H1 (cell line): ENCODE measurements at regions not wholly inside any gene's neighbourhood (a gene's known extent, or its start where the extent isn't known, plus 50 kb on each side); places are given as distances from the start of the nearest gene placed in this dataset.

Source experiments
- CTCF ChIA-PET: fragments of 300-600 bp; sonication (Branson Sonifier 250); formaldehyde crosslinking; loops from one replicate; lab custom pipeline; 2021; ENCODE audit not compliant: partially characterized antibody; lab: Charles Lee
- POLR2A ChIA-PET: fragments of 300-600 bp; sonication (Branson Sonifier 250); formaldehyde crosslinking; loops from one replicate; lab custom pipeline; 2021; ENCODE audit warnings: inconsistent platforms; ENCODE audit not compliant: partially characterized antibody; lab: Charles Lee
- DNase-seq, 2 experiments: peaks; one replicate each; pipeline versions ENCODE4 v3.0.0 to v3.0.0-alpha.2; 2010 to 2022; ENCODE audit warnings: low spot score in 2 of 2, low read depth in 1 of 2, mixed read lengths in 1 of 2
- FAIRE-seq: peaks from 2 replicates; lab custom pipeline; 2011; peaks lifted over from hg19 to GRCh38; lab: Jason Lieb, UNC
- H2AFZ ChIP-seq: 2 replicates; pipeline ENCODE4 v1.8.1; 2012; ENCODE audit warnings: low read length, inconsistent platforms
- H2AK5ac ChIP-seq: 2 replicates; pipeline ENCODE4 v1.6.1; 2013; ENCODE audit warnings: low read depth, low read length
- H2BK120ac ChIP-seq: replicated peaks from 2 replicates; pipeline ENCODE3; 2013; ENCODE audit warnings: low read depth, low read length, inconsistent platforms
- H2BK12ac ChIP-seq: 2 replicates; pipeline ENCODE4 v1.6.1; 2013; ENCODE audit warnings: low read depth, low read length
- H2BK15ac ChIP-seq: 2 replicates; pipeline ENCODE4 v1.6.1; 2013; ENCODE audit warnings: low read length
- H2BK20ac ChIP-seq: 2 replicates; pipeline ENCODE4 v1.6.1; 2013; ENCODE audit warnings: low read length
- H2BK5ac ChIP-seq: 2 replicates; pipeline ENCODE4 v1.6.1; 2013; ENCODE audit warnings: low read depth, low read length
- H3K14ac ChIP-seq: 2 replicates; pipeline ENCODE4 v1.6.1; 2013; ENCODE audit warnings: inconsistent platforms; ENCODE audit not compliant: insufficient read length
- H3K18ac ChIP-seq: 2 replicates; pipeline ENCODE4 v1.6.1; 2013; ENCODE audit warnings: low read length; ENCODE audit errors: extremely low read depth
- H3K23ac ChIP-seq: 2 replicates; pipeline ENCODE4 v1.6.1; 2013; ENCODE audit warnings: inconsistent platforms; ENCODE audit not compliant: insufficient read length
- H3K23me2 ChIP-seq: 2 replicates; pipeline ENCODE4 v1.6.1; 2013; ENCODE audit warnings: low read depth, low read length
- H3K27ac ChIP-seq: 2 replicates; pipeline ENCODE4 v1.6.1; 2011; ENCODE audit warnings: low read depth, low read length, inconsistent platforms
- H3K27me3 ChIP-seq, 4 experiments: replicated peaks in 1 of 4; 1 replicate in 1 of 4; 2 replicates in 3 of 4; pipeline versions ENCODE4 v1.6.1 to v1.8.1; 2011 to 2013; ENCODE audit warnings: low read length in 3 of 4, mild to moderate bottlenecking in 3 of 4, inconsistent platforms in 2 of 4, mixed read lengths in 2 of 4, moderate library complexity in 1 of 4; ENCODE audit not compliant: control insufficient read depth in 3 of 4, insufficient read depth in 3 of 4; ENCODE audit errors: extremely low read depth in 1 of 4
- H3K36me3 ChIP-seq, 4 experiments: 2 replicates each; pipeline versions ENCODE4 v1.6.1 to v1.8.1; 2011 to 2013; ENCODE audit warnings: mild to moderate bottlenecking in 4 of 4, low read length in 3 of 4, moderate library complexity in 2 of 4, control low read depth in 1 of 4, inconsistent platforms in 1 of 4; ENCODE audit not compliant: insufficient read depth in 4 of 4, control insufficient read depth in 2 of 4
- H3K4ac ChIP-seq: replicated peaks from 2 replicates; pipeline ENCODE3; 2013; ENCODE audit warnings: low read length, low read depth, mixed read lengths, inconsistent platforms; ENCODE audit not compliant: insufficient read length
- H3K4me1 ChIP-seq, 4 experiments: replicated peaks in 1 of 4; 1 replicate in 1 of 4; 2 replicates in 3 of 4; pipeline versions ENCODE4 v1.6.1 to v1.8.1; 2011 to 2013; ENCODE audit warnings: low read length in 3 of 4, inconsistent platforms in 2 of 4, mixed read lengths in 1 of 4; ENCODE audit not compliant: insufficient read depth in 4 of 4, control insufficient read depth in 3 of 4
- H3K4me2 ChIP-seq, 2 experiments: 2 replicates each; pipeline versions ENCODE4 v1.6.1 to v1.8.1; 2011 to 2013; ENCODE audit warnings: low read depth in 2 of 2, low read length in 2 of 2, control low read depth in 1 of 2, inconsistent platforms in 1 of 2, mild to moderate bottlenecking in 1 of 2; ENCODE audit not compliant: insufficient read depth in 1 of 2
- H3K4me3 ChIP-seq, 4 experiments: fragments of 200-600, 300-600 bp in 1 of 4; sonication (generic), shearing (Covaris generic), sonication (Bioruptor Twin) in 1 of 4; 2 replicates each; pipeline versions ENCODE4 v1.5.1 to v1.8.1; 2011 to 2016; ENCODE audit warnings: low read length in 4 of 4, low read depth in 3 of 4, control low read depth in 2 of 4, inconsistent platforms in 2 of 4, mild to moderate bottlenecking in 2 of 4, mixed read lengths in 1 of 4, moderate library complexity in 1 of 4; ENCODE audit not compliant: insufficient read depth in 2 of 4; ENCODE audit errors: extremely low read depth in 1 of 4
- H3K56ac ChIP-seq: replicated peaks from 2 replicates; pipeline ENCODE3; 2013; ENCODE audit warnings: low read depth, mild to moderate bottlenecking, mixed read lengths, low read length, inconsistent platforms; ENCODE audit not compliant: insufficient read length
- H3K79me1 ChIP-seq: 2 replicates; pipeline ENCODE4 v1.6.1; 2013; ENCODE audit warnings: low read depth, low read length, control low read depth
- H3K79me2 ChIP-seq, 2 experiments: 2 replicates each; pipeline versions ENCODE4 v1.6.1 to v1.8.1; 2012 to 2013; ENCODE audit warnings: low read length in 2 of 2, mild to moderate bottlenecking in 2 of 2, inconsistent platforms in 1 of 2; ENCODE audit not compliant: insufficient read depth in 2 of 2, control insufficient read depth in 1 of 2
- H3K9ac ChIP-seq, 4 experiments: replicated peaks in 1 of 4; 1 replicate in 1 of 4; 2 replicates in 3 of 4; pipeline versions ENCODE4 v1.6.1 to v1.8.1; 2011 to 2013; ENCODE audit warnings: low read depth in 3 of 4, low read length in 3 of 4, control low read depth in 2 of 4, mild to moderate bottlenecking in 2 of 4, moderate library complexity in 2 of 4, inconsistent platforms in 1 of 4; ENCODE audit errors: extremely low read depth in 1 of 4
- H3K9me3 ChIP-seq, 2 experiments: 2 replicates each; pipeline versions ENCODE4 v1.6.1 to v1.8.1; 2012 to 2013; ENCODE audit warnings: mild to moderate bottlenecking in 2 of 2, moderate library complexity in 2 of 2, control low read depth in 1 of 2, inconsistent platforms in 1 of 2, low read depth in 1 of 2, low read length in 1 of 2, mixed read lengths in 1 of 2; ENCODE audit not compliant: insufficient read depth in 2 of 2
- H4K20me1 ChIP-seq, 2 experiments: replicated peaks in 1 of 2; 2 replicates each; pipeline versions ENCODE3 to v1.8.1; 2011 to 2013; ENCODE audit warnings: inconsistent platforms in 2 of 2, low read length in 2 of 2, mild to moderate bottlenecking in 1 of 2; ENCODE audit not compliant: insufficient read depth in 2 of 2, control insufficient read depth in 1 of 2
- H4K5ac ChIP-seq: 2 replicates; pipeline ENCODE4 v1.6.1; 2013; ENCODE audit warnings: low read length, low read depth, mixed read lengths, inconsistent platforms; ENCODE audit not compliant: insufficient read length
- H4K8ac ChIP-seq: 2 replicates; pipeline ENCODE4 v1.8.0; 2013; ENCODE audit warnings: mild to moderate bottlenecking, moderate library complexity, low read length, inconsistent platforms; ENCODE audit not compliant: insufficient read depth; ENCODE audit errors: extremely low read depth
- H4K91ac ChIP-seq: replicated peaks from 2 replicates; pipeline ENCODE3; 2013; ENCODE audit warnings: low read length, mixed read lengths, inconsistent platforms; ENCODE audit not compliant: insufficient read length
- ASH2L ChIP-seq: fragments of 200-600, 300-600 bp; sonication (generic); IDR thresholded peaks from one replicate; pipeline ENCODE4 v1.7.1; 2017; ENCODE audit warnings: low read length
- EGR1 ChIP-seq: IDR thresholded peaks from 2 replicates; pipeline ENCODE4 v1.6.1; 2011; ENCODE audit warnings: low read depth, low read length, borderline replicate concordance
- EZH2 ChIP-seq: fragments of 200-600 bp; sonication (generic); IDR thresholded peaks from 2 replicates; pipeline ENCODE4 v1.7.1; 2012; ENCODE audit warnings: low read depth, mild to moderate bottlenecking, moderate library complexity, low read length, inconsistent platforms; ENCODE audit not compliant: severe bottlenecking
- NANOG ChIP-seq: IDR thresholded peaks from 2 replicates; pipeline ENCODE4 v1.6.1; 2011; ENCODE audit warnings: low read length, low read depth, mild to moderate bottlenecking, inconsistent platforms; ENCODE audit not compliant: insufficient read depth, poor library complexity, severe bottlenecking
- RAD21 ChIP-seq, 2 experiments: IDR thresholded peaks in 1 of 2; conservative IDR thresholded peaks in 1 of 2; 2 replicates each; pipeline ENCODE4 v1.6.1; 2011; ENCODE audit warnings: low read depth in 2 of 2, low read length in 2 of 2, improper control_type of control experiment in 1 of 2, inconsistent platforms in 1 of 2, mild to moderate bottlenecking in 1 of 2, moderate library complexity in 1 of 2
- SAP30 ChIP-seq: fragments of 300-600 bp; sonication (generic); IDR thresholded peaks from 2 replicates; pipeline ENCODE4 v1.7.1; 2012; ENCODE audit warnings: low read length, moderate library complexity, mild to moderate bottlenecking, inconsistent platforms; ENCODE audit not compliant: insufficient read depth, insufficient replicate concordance
- SIRT6 ChIP-seq: IDR thresholded peaks from one replicate; pipeline ENCODE4 v1.7.1; 2012; ENCODE audit warnings: low read length, inconsistent platforms
- SP2 ChIP-seq: IDR thresholded peaks from 2 replicates; pipeline ENCODE4 v1.6.1; 2012; ENCODE audit warnings: mild to moderate bottlenecking, low read length, inconsistent platforms
- SRF ChIP-seq: IDR thresholded peaks from 2 replicates; pipeline ENCODE4 v1.6.1; 2011; ENCODE audit warnings: mild to moderate bottlenecking, low read depth, low read length, moderate library complexity
- TBP ChIP-seq: IDR thresholded peaks from 2 replicates; pipeline ENCODE4 v1.6.1; 2011; ENCODE audit warnings: low read depth, low read length, improper control_type of control experiment
- TEAD4 ChIP-seq: IDR thresholded peaks from 2 replicates; pipeline ENCODE4 v1.6.1; 2012; ENCODE audit warnings: low read depth, low read length, inconsistent platforms, mixed read lengths
- WGBS, 2 experiments: shearing (Covaris generic) in 1 of 2; methylation state at CpG; one replicate each; pipeline versions ENCODE4 v1.1.6 to v1.1.7; 2013 to 2015; ENCODE audit warnings: low lambda C conversion rate in 2 of 2, mixed read lengths in 2 of 2, inconsistent platforms in 1 of 2, low coverage in 1 of 2, missing lambda C conversion rate in 1 of 2; ENCODE audit not compliant: insufficient replicate concordance in 2 of 2, insufficient coverage in 1 of 2, insufficient read length in 1 of 2; ENCODE audit errors: extremely low coverage in 1 of 2, missing lambda C conversion rate in 1 of 2; 5-methylcytosine and 5-hydroxymethylcytosine counted together
- TF ChIP-seq, protein P1 (sequence below): IDR thresholded peaks from 2 replicates; pipeline ENCODE4 v1.6.1; 2012; ENCODE audit warnings: inconsistent platforms
- TF ChIP-seq, protein P2 (sequence below): IDR thresholded peaks from 2 replicates; pipeline ENCODE4 v1.6.1; 2012; ENCODE audit warnings: low read length, inconsistent platforms

DNA sequence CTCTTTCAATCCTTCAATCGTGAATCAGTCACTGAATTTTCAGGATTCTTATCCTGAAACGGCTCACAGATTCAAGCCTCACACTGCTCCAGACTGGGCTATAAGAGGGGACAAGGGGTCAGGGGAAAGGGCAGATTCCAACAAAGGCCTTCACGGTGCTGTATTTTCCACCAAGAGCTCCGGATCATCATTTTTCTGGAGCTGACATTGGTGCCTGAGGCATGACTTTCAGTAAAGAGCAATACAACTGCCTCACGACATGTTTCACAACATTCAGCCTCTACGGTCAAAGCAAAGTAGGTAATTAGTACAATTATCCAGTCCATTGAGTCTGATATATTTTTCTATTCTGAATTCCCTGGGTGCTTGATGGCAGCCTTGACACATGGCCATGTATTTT is 185.0 kb upstream of the PRICKLE2 start:
- no peak overlapping the region for H3K14ac ChIP-seq
- H4K20me1 ChIP-seq: no peaks in the 10 kb centered on the region
- H4K5ac ChIP-seq: no peak overlapping the region
- H3K4ac ChIP-seq: no peak overlapping the region
- no peak overlapping the region for H3K4me3 ChIP-seq
- H2BK12ac ChIP-seq: no peak overlapping the region
- no peak overlapping the region for H3K23ac ChIP-seq
- H3K36me3 ChIP-seq: no peaks in the 10 kb centered on the region
- H2BK120ac ChIP-seq: no peak overlapping the region
- H3K9me3 ChIP-seq: no peaks in the 10 kb centered on the region
- H3K9ac ChIP-seq: no peak overlapping the region
- H3K4me1 ChIP-seq: no peaks in the 10 kb centered on the region
- ChIA-PET POLR2A (no interaction called here), CTCF (interaction anchor here (1.0 to 2.0 kb wide), 3 partner anchors 10 to 124 kb away, joined by 5 to 7 read pairs (median 5); no protein-coding TSS in a partner anchor)
- no peak overlapping the region for H2BK20ac ChIP-seq
- H3K56ac ChIP-seq: no peak overlapping the region
- 94% methylated on average over 6 of the region's 6 CpGs; no CpG with 5 or more reads in 1 of the 2 experiments for WGBS, 2 experiments
- H2BK15ac ChIP-seq: no peak overlapping the region
- no peak overlapping the region for H3K27ac ChIP-seq
- H3K4me2 ChIP-seq: no peak overlapping the region
- no peak overlapping the region for H4K8ac ChIP-seq
- DNase-seq: no peak
- no peak for FAIRE-seq
- no peaks in the 10 kb centered on the region for H3K27me3 ChIP-seq
- H4K91ac ChIP-seq: no peak overlapping the region
- no peak overlapping the region for H2AFZ ChIP-seq
- no peaks in the 10 kb centered on the region for H3K23me2 ChIP-seq
- H2AK5ac ChIP-seq: no peak overlapping the region
- H3K18ac ChIP-seq: no peak overlapping the region
- H3K79me2 ChIP-seq: no peaks in the 10 kb centered on the region
- no peaks in the 10 kb centered on the region for H3K79me1 ChIP-seq
- H2BK5ac ChIP-seq: no peak overlapping the region
- no peak for TF ChIP-seq TEAD4
- no peak for TF ChIP-seq SP2
- TF ChIP-seq NANOG: no peak
- TF ChIP-seq RAD21 (IDR thresholded peaks at IDR 0.05 in 1 of 2, conservative IDR thresholded peaks at IDR 0.05 in 1 of 2; ENCODE audit: low read depth in 2 of 2, low read length in 2 of 2): no peak
- no peak for TF ChIP-seq EZH2
- no peak for TF ChIP-seq SIRT6
- TF ChIP-seq SRF: no peak
- TF ChIP-seq, protein P1, sequence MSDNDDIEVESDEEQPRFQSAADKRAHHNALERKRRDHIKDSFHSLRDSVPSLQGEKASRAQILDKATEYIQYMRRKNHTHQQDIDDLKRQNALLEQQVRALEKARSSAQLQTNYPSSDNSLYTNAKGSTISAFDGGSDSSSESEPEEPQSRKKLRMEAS: no peak
- TF ChIP-seq, protein P2, sequence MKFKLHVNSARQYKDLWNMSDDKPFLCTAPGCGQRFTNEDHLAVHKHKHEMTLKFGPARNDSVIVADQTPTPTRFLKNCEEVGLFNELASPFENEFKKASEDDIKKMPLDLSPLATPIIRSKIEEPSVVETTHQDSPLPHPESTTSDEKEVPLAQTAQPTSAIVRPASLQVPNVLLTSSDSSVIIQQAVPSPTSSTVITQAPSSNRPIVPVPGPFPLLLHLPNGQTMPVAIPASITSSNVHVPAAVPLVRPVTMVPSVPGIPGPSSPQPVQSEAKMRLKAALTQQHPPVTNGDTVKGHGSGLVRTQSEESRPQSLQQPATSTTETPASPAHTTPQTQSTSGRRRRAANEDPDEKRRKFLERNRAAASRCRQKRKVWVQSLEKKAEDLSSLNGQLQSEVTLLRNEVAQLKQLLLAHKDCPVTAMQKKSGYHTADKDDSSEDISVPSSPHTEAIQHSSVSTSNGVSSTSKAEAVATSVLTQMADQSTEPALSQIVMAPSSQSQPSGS: no peak
- no peak for TF ChIP-seq EGR1
- no peak for TF ChIP-seq SAP30
- no peak for TF ChIP-seq ASH2L
- no peak for TF ChIP-seq TBP
